ENCODE measurements at regions not wholly inside any gene's neighbourhood (a gene's known extent, or its start where the extent isn't known, plus 50 kb on each side); places are given as distances from the start of the nearest gene placed in this dataset.

DNA sequence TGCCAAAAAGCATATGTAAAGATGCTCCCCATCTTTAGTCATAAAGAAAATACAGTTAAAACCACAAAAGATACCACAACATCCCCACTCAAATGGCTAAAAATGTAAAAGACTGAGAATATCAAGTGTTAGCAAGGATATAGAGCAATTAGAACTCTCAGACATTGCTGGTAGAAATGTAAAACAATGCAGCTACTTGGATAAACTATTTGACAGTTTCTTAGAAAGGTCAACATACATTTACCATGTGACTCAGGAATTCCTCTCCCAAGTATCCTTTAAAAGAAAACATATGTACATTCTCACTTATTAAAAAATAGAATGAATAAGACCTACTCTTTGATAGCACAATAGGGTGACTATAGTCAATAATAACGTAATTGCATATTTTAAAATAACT, 173.7 kb downstream of the HNRNPD start:
- TF ChIP-seq EP300 (IDR thresholded peaks at IDR 0.05) = no peak
- no peak for TF ChIP-seq POLR2A (IDR thresholded peaks at IDR 0.05)
- TF ChIP-seq POLR2AphosphoS5 (IDR thresholded peaks at IDR 0.05) = no peak
- TF ChIP-seq, protein P1, sequence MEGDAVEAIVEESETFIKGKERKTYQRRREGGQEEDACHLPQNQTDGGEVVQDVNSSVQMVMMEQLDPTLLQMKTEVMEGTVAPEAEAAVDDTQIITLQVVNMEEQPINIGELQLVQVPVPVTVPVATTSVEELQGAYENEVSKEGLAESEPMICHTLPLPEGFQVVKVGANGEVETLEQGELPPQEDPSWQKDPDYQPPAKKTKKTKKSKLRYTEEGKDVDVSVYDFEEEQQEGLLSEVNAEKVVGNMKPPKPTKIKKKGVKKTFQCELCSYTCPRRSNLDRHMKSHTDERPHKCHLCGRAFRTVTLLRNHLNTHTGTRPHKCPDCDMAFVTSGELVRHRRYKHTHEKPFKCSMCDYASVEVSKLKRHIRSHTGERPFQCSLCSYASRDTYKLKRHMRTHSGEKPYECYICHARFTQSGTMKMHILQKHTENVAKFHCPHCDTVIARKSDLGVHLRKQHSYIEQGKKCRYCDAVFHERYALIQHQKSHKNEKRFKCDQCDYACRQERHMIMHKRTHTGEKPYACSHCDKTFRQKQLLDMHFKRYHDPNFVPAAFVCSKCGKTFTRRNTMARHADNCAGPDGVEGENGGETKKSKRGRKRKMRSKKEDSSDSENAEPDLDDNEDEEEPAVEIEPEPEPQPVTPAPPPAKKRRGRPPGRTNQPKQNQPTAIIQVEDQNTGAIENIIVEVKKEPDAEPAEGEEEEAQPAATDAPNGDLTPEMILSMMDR (IDR thresholded peaks at IDR 0.05) = no peak
- H3K9me3 ChIP-seq = no peaks in the 10 kb centered on the region
- intact Hi-C loops (cut with DNase I; ENCODE audit: low total_unique reads) = loop anchor here (10.0 kb wide), 1 partner anchor 795 kb away; no protein-coding TSS in a partner anchor
- no peak overlapping the region for H3K4me3 ChIP-seq
- no peaks in the 10 kb centered on the region for H3K36me3 ChIP-seq
- H3K4me1 ChIP-seq = no peaks in the 10 kb centered on the region
- no peak overlapping the region for H3K27ac ChIP-seq
- H3K27me3 ChIP-seq = no peaks in the 10 kb centered on the region
- DNase-seq = no peak
- WGBS, 5 donors = 80 to 98% (median 91%) methylated on average over 1 of the region's 1 CpG

DNA sequence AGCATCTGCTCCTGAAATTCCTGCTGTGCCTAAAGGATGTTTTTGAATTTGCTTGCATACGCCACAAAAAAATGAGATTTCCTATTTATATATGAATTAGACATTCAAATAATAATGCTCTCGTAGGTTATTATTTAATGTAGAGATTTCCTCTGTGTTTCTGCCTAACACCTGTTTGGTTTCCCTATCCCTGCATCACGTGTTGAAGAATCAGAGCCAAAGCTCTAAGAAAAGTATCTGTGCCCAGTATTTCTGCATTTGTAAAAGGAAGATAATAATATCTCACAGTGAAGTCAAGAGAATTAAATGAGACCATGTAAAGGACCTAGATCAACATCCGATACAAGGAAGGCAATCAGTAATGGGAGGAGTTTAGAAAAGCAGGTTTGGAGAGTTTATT, 179.5 kb downstream of the HNRNPD start:
- no peak for DNase-seq
- Histone ChIP-seq H3K27ac (no peak overlapping the region), H3K4me3 (no peak overlapping the region), H3K27me3 (no peaks in the 10 kb centered on the region), H3K9me3 (no peaks in the 10 kb centered on the region), H3K36me3 (no peaks in the 10 kb centered on the region), H3K4me1 (no peaks in the 10 kb centered on the region)
- TF ChIP-seq, protein P1 (IDR thresholded peaks at IDR 0.05) = no peak
- TF ChIP-seq POLR2AphosphoS5 (IDR thresholded peaks at IDR 0.05) = no peak
- no peak for TF ChIP-seq POLR2A (IDR thresholded peaks at IDR 0.05)
- TF ChIP-seq EP300 (IDR thresholded peaks at IDR 0.05) = no peak
- intact Hi-C loops (cut with DNase I; ENCODE audit: low total_unique reads) = no loop called here
- WGBS, 5 donors = 46 to 68% (median 56%) methylated on average over 4 of the region's 4 CpGs

GRCh38 chr4:82192017-82192673, 181.6 kb downstream of the HNRNPD start:
- no peak overlapping the region for H3K4me3 ChIP-seq
- TF ChIP-seq POLR2AphosphoS5 (IDR thresholded peaks at IDR 0.05) (no peak), POLR2A (IDR thresholded peaks at IDR 0.05) (no peak), EP300 (IDR thresholded peaks at IDR 0.05) (no peak)
- TF ChIP-seq, protein P1 (IDR thresholded peaks at IDR 0.05) = no peak
- no peaks in the 10 kb centered on the region for H3K4me1 ChIP-seq
- H3K27ac ChIP-seq = no peak overlapping the region
- H3K9me3 ChIP-seq = no peaks in the 10 kb centered on the region
- 54 to 65% (median 56%) methylated on average over 8 of the region's 8 CpGs for WGBS, 5 donors
- no peak for DNase-seq
- no peaks in the 10 kb centered on the region for H3K36me3 ChIP-seq
- intact Hi-C loops (cut with DNase I; ENCODE audit: low total_unique reads) = no loop called here
- no peaks in the 10 kb centered on the region for H3K27me3 ChIP-seq

- TF ChIP-seq EP300 (IDR thresholded peaks at IDR 0.05) (no peak), POLR2A (IDR thresholded peaks at IDR 0.05) (no peak), POLR2AphosphoS5 (IDR thresholded peaks at IDR 0.05) (no peak)
- TF ChIP-seq, protein P1 (IDR thresholded peaks at IDR 0.05) = no peak
- Histone ChIP-seq H3K27me3 (no peaks in the 10 kb centered on the region), H3K4me1 (no peaks in the 10 kb centered on the region), H3K4me3 (no peak overlapping the region), H3K36me3 (no peaks in the 10 kb centered on the region), H3K9me3 (no peaks in the 10 kb centered on the region), H3K27ac (no peak overlapping the region)
- no peak for DNase-seq
- WGBS, 5 donors = 82 to 92% (median 89%) methylated on average over 3 of the region's 3 CpGs
- intact Hi-C loops (cut with DNase I; ENCODE audit: low total_unique reads) = no loop called here
Measured at GRCh38 chr4:82181789-82182188, 192.0 kb downstream of the HNRNPD start.
